Posterior vena cava (tissue), 2 donors: ENCODE measurements at regions not wholly inside any gene's neighbourhood (a gene's known extent, or its start where the extent isn't known, plus 50 kb on each side); places are given as distances from the start of the nearest gene placed in this dataset.

ENCODE experiments used
- DNase-seq: peaks from one replicate; pipeline ENCODE4 v3.0.0-alpha.2; 2020; ENCODE audit warnings: low spot score
- intact Hi-C, 2 donors: fragments of 100-400 bp; cut with DNase I; formaldehyde crosslinking; loops; one replicate each; pipeline versions ENCODE4 v1.14.1 to v1.14.2; 2022 to 2023
- donor health status: DM: yes; HTN: yes; CAD: no.
- donor health status: DM: yes; HTN: yes; CAD: no.

GRCh38 chr12:44961887-44962286, 85.8 kb upstream of the NELL2 start:
- intact Hi-C loops: no loop called here
- no peak for DNase-seq

DNA sequence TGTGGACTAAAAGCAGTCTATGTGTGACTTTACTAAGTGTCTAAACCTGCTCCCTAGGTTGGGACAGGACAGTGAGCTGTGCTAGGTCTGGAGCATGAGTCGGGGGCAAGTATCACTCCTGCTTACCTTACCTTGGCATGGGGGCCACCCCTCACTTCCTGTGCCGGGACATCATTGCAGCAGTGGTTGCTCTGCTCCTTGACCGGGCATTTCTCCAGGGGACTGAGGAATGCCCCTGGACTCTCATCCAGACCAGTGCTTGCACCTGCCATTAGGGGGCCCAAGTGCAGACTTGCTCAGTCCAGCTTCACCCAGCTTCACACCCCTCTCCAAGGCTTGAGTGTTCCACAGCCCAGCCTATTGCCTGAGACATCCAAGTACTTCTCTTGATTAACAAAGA, 84.7 kb upstream of the NELL2 start:
- no peak for DNase-seq
- intact Hi-C loops: no loop called here

DNA sequence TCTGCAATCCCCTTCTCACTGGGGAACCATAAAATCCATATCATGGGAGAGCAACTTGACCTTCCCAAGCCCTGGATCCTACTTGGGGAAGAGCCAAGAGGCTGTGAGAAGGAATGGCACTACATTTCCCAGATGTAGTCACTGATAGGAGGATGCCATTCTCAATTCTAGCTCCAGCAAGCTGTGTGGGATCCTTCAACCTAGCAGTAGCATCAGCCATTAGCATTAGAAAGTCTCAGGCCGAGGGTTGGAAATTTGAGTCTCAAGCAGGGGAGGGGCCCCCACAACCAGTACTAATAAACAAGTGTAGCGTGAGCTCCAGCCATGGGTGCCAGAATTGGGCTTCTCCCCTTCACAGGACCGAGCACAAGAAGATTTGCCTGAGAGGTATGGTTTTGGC, 84.3 kb upstream of the NELL2 start:
- DNase-seq: no peak
- intact Hi-C loops: no loop called here

DNA sequence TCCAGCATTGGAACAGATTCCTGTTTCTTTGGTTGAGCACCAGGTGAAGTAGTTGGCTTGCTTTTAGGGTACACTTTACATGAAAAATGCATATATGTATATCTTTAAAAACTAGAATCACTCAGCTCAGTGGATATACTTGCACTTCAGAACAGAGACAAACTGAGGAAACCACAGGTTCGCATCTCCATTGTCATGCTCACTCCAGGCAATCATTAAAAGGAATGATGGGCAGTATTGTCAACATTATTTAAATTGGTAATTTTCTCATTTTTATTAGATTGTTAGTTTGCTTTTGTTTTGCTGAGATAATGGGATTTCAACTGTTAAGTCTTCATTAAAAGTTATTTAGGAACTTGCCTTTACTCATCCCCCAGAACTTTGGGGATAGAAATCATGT, 71.0 kb upstream of the NELL2 start:
- intact Hi-C loops: no loop called here
- DNase-seq: no peak

DNA sequence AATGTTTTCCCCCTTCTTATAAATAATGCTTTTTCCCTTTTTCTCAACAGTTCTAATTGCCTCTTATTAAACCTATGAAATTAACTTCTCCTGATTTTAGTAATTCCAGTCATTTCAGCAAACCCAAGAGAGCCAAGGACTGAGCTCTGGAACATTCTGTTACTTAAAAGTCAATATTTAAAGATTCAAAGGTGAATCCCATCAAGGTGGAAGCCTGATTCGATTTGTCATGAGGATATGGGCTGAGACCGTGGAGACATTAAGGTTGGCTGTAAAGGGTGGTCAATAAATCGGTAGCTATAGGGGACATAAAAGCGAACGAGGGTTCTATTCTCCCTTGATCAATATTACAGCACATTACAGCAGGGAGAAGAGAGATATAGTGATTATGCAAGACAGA, 66.6 kb upstream of the NELL2 start:
- DNase-seq: no peak
- intact Hi-C loops: no loop called here

- intact Hi-C loops: no loop called here
- no peak for DNase-seq
These were observed 55.0 kb upstream of the NELL2 start for GRCh38 chr12:44930972-44931600.

DNA sequence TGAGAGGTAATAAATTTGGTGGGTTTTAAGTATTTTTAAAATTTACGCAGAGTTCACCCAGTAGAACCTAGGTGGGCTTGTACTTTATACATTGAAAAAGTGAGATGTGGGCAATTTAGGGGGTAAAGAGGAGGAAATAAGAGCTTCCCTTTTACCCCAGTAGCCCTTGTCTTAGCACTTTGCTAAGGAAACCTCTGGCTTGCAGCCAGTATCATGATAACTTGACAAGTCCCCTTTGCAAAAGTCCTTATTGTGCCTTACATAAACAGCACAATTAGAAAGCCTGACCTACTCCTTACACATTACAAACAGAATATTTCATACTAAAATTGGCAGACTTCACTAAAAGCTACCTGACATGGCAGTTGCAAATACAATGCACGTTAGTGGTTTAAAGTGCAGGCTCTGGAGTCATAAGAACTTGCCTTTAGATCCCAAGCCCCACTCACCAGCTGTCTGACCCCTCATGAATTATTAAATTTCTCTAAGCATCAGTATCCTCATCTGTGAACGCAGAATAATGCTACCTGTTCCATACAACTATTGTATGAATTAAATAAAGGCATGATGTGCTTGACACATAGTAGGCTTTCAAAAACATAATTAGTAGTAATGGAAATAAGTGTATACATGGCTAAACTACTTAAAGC, 53.2 kb upstream of the NELL2 start:
- intact Hi-C loops: loop anchor here in 1 of 2 donors (10.0 kb wide), 1 partner anchor 925 kb away; no protein-coding TSS in a partner anchor

More for the DNA sequence above, 53.2 kb upstream of the NELL2 start:
- no peak for DNase-seq
